ENCODE measurements at regions not wholly inside any gene's neighbourhood (a gene's known extent, or its start where the extent isn't known, plus 50 kb on each side); places are given as distances from the start of the nearest gene placed in this dataset.

- no peak for TF ChIP-seq CHD7 (IDR thresholded peaks at IDR 0.05; ENCODE audit: insufficient replicate concordance, low read length)
- TF ChIP-seq GABPA (IDR thresholded peaks at IDR 0.05; ENCODE audit: borderline replicate concordance, insufficient read depth, low read length) = no peak
- TF ChIP-seq RFX5 (IDR thresholded peaks at IDR 0.05; ENCODE audit: borderline replicate concordance, low read depth, low read length) = no peak
- no peak for TF ChIP-seq CTCF (IDR thresholded peaks at IDR 0.05; ENCODE audit: control extremely low read depth in 1 of 3, insufficient read depth in 1 of 3, low read depth in 1 of 3, low read length in 3 of 3)
These were observed 246.5 kb downstream of the HAUS1 start (continued) for GRCh38 chr18:46350598-46351159.

All from H1 (cell line).